H9 (cell line): ENCODE measurements at regions not wholly inside any gene's neighbourhood (a gene's known extent, or its start where the extent isn't known, plus 50 kb on each side); places are given as distances from the start of the nearest gene placed in this dataset.
A peak's percentile ranks its signal among the peaks of the same experiment; 100 is the strongest.

Experiments used
- DNase-seq: peaks from one replicate; pipeline ENCODE4 v3.0.0-alpha.2; 2017
- H2AFZ ChIP-seq: one replicate; pipeline ENCODE4 v1.6.1; 2013; ENCODE audit warnings: mild to moderate bottlenecking, low read length, control low read depth, moderate library complexity
- H2AK5ac ChIP-seq: 2 replicates; pipeline ENCODE4 v1.6.1; 2013; ENCODE audit warnings: low read length, control low read depth, mixed read lengths; ENCODE audit not compliant: insufficient read length
- H2BK120ac ChIP-seq: one replicate; pipeline ENCODE4 v1.6.1; 2013; ENCODE audit warnings: low read depth, mild to moderate bottlenecking, low read length, control low read depth, inconsistent platforms; ENCODE audit not compliant: poor library complexity, severe bottlenecking
- H2BK12ac ChIP-seq: 2 replicates; pipeline ENCODE4 v1.6.1; 2013; ENCODE audit warnings: low read length, control low read depth, mixed read lengths, low read depth; ENCODE audit not compliant: insufficient read length
- H2BK15ac ChIP-seq: 2 replicates; pipeline ENCODE4 v1.6.1; 2013; ENCODE audit warnings: low read depth, low read length, control low read depth
- H2BK20ac ChIP-seq: one replicate; pipeline ENCODE4 v1.6.1; 2013; ENCODE audit warnings: low read depth, mild to moderate bottlenecking, low read length, control low read depth, inconsistent platforms; ENCODE audit not compliant: poor library complexity, severe bottlenecking
- H2BK5ac ChIP-seq: 2 replicates; pipeline ENCODE4 v1.6.1; 2013; ENCODE audit warnings: low read length, control low read depth, mixed read lengths; ENCODE audit not compliant: insufficient read length
- H3K14ac ChIP-seq: 2 replicates; pipeline ENCODE4 v1.6.1; 2013; ENCODE audit warnings: low read length, control low read depth; ENCODE audit not compliant: insufficient read depth
- H3K18ac ChIP-seq: 2 replicates; pipeline ENCODE4 v1.6.1; 2013; ENCODE audit warnings: low read depth, mild to moderate bottlenecking, mixed read lengths, low read length, control low read depth; ENCODE audit not compliant: insufficient read length
- H3K23ac ChIP-seq: 2 replicates; pipeline ENCODE4 v1.6.1; 2013; ENCODE audit warnings: low read length, control low read depth, mixed read lengths, low read depth; ENCODE audit not compliant: insufficient read length
- H3K23me2 ChIP-seq: 2 replicates; pipeline ENCODE4 v1.6.1; 2013; ENCODE audit warnings: low read depth, mild to moderate bottlenecking, mixed read lengths, low read length, control low read depth; ENCODE audit not compliant: insufficient read length, poor library complexity, severe bottlenecking
- H3K27ac ChIP-seq: 2 replicates; pipeline ENCODE4 v1.5.1; 2013; ENCODE audit warnings: low read length, control low read depth, mixed read lengths, low read depth; ENCODE audit not compliant: insufficient read length
- H3K27me3 ChIP-seq: 2 replicates; pipeline ENCODE4 v1.6.1; 2013; ENCODE audit warnings: low read length, control low read depth, inconsistent platforms; ENCODE audit not compliant: insufficient read depth
- H3K4ac ChIP-seq: 2 replicates; pipeline ENCODE4 v1.6.1; 2013; ENCODE audit warnings: low read depth, mild to moderate bottlenecking, control low read depth, inconsistent platforms, low read length, moderate library complexity
- H3K4me1 ChIP-seq: 2 replicates; pipeline ENCODE4 v1.6.1; 2013; ENCODE audit warnings: low read length, control low read depth, inconsistent platforms; ENCODE audit not compliant: insufficient read depth
- H3K4me2 ChIP-seq: 2 replicates; pipeline ENCODE4 v1.6.1; 2013; ENCODE audit warnings: low read length, control low read depth, mixed read lengths; ENCODE audit not compliant: insufficient read length, insufficient read depth
- H3K56ac ChIP-seq: 2 replicates; pipeline ENCODE4 v1.6.1; 2013; ENCODE audit warnings: low read depth, mild to moderate bottlenecking, mixed read lengths, low read length, control low read depth; ENCODE audit not compliant: insufficient read length
- H3K79me1 ChIP-seq: 2 replicates; pipeline ENCODE4 v1.6.1; 2013; ENCODE audit warnings: low read depth, mild to moderate bottlenecking, moderate library complexity, low read length, control low read depth, inconsistent platforms; ENCODE audit not compliant: insufficient read depth, poor library complexity, severe bottlenecking
- H3K79me2 ChIP-seq: 2 replicates; pipeline ENCODE4 v1.6.1; 2013; ENCODE audit warnings: low read length, control low read depth, inconsistent platforms; ENCODE audit not compliant: insufficient read depth
- H3K9ac ChIP-seq: 2 replicates; pipeline ENCODE4 v1.6.1; 2013; ENCODE audit warnings: low read length, control low read depth, mixed read lengths; ENCODE audit not compliant: insufficient read length; ENCODE audit errors: extremely low read depth
- H3K9me3 ChIP-seq: one replicate; pipeline ENCODE4 v1.6.1; 2013; ENCODE audit warnings: low read depth, low read length, inconsistent platforms; ENCODE audit not compliant: control insufficient read depth
- H3T11ph ChIP-seq: one replicate; pipeline ENCODE4 v1.6.1; 2013; ENCODE audit warnings: mild to moderate bottlenecking, low read length, control low read depth, inconsistent platforms
- H4K20me1 ChIP-seq: one replicate; pipeline ENCODE4 v1.6.1; 2013; ENCODE audit not compliant: control insufficient read depth, insufficient read length, insufficient read depth
- H4K5ac ChIP-seq: 2 replicates; pipeline ENCODE4 v1.6.1; 2013; ENCODE audit warnings: low read depth, mild to moderate bottlenecking, mixed read lengths, low read length, control low read depth; ENCODE audit not compliant: insufficient read length
- H4K8ac ChIP-seq: replicated peaks from 2 replicates; pipeline ENCODE4 v1.6.1; 2013; ENCODE audit warnings: low read length, control low read depth, mixed read lengths, low read depth; ENCODE audit not compliant: insufficient read length
- H4K91ac ChIP-seq: 2 replicates; pipeline ENCODE4 v1.6.1; 2013; ENCODE audit warnings: low read depth, mild to moderate bottlenecking, moderate library complexity, mixed read lengths, low read length, control low read depth; ENCODE audit not compliant: insufficient read length
- H3K27ac Mint-ChIP-seq, 3 experiments: 2 replicates in 2 of 3; 3 replicates in 1 of 3; pipeline ENCODE4 v1.8.0; 2020 to 2021; ENCODE audit warnings: mixed read lengths in 3 of 3, mild to moderate bottlenecking in 1 of 3, moderate library complexity in 1 of 3
- H3K27me3 Mint-ChIP-seq: 2 replicates; pipeline ENCODE4 v1.8.0; 2021; ENCODE audit warnings: low read depth, mild to moderate bottlenecking, moderate library complexity, mixed read lengths
- H3K36me3 Mint-ChIP-seq, 3 experiments: 2 replicates in 2 of 3; 3 replicates in 1 of 3; pipeline ENCODE4 v1.8.0; 2020 to 2021; ENCODE audit warnings: low read depth in 3 of 3, mixed read lengths in 3 of 3; ENCODE audit not compliant: insufficient read depth in 1 of 3
- H3K4me1 Mint-ChIP-seq, 2 experiments: 2 replicates each; pipeline ENCODE4 v1.8.0; 2020; ENCODE audit warnings: mixed read lengths in 2 of 2
- H3K4me3 Mint-ChIP-seq, 2 experiments: 2 replicates in 1 of 2; 3 replicates in 1 of 2; pipeline ENCODE4 v1.8.0; 2020 to 2021; ENCODE audit warnings: mild to moderate bottlenecking in 2 of 2, mixed read lengths in 2 of 2, moderate library complexity in 1 of 2
- H3K9me3 Mint-ChIP-seq, 2 experiments: 2 replicates in 1 of 2; 3 replicates in 1 of 2; pipeline ENCODE4 v1.8.0; 2020; ENCODE audit warnings: mild to moderate bottlenecking in 2 of 2, mixed read lengths in 2 of 2, moderate library complexity in 1 of 2
- WGBS: extraction: QIAGEN DNeasy Blood & Tissue Kit; methylation state at CpG from one replicate; pipeline ENCODE4 v1.1.7; 2013; ENCODE audit warnings: missing lambda C conversion rate, low lambda C conversion rate, mixed read lengths; ENCODE audit not compliant: insufficient read length; ENCODE audit errors: extremely low coverage; 5-methylcytosine and 5-hydroxymethylcytosine counted together
- TF ChIP-seq, protein P1 (sequence below): fragments of 200-600 bp; sonication (generic); conservative IDR thresholded peaks from 3 replicates; pipeline ENCODE4 v1.8.0; 2021; ENCODE audit warnings: antibody characterized with exemption, mild to moderate bottlenecking

DNA sequence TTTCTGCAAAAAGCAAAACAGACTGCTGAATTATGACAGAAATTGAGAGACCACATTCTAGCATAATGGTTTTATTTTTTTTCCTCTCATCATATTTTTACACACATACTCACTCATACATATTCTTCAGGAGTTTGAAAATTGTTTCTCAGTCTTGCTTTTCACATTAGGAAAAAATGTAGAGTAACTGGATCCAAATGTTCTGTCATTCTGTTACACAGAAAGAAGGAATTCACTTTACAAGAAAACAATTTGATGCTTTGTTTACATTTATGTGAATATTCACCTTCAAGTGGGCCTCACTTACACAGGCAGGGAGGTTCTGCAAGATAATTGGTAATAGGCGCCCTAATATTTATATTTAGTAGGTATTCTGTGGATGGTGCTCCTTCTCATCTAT, 82.0 kb downstream of the ARL4A start:
- Mint-ChIP-seq H3K4me3 (no peak overlapping the region), H3K4me1 (peaks cover 40 to 53% of the 10 kb centered on the region in 2 experiments), H3K27me3 (no peaks in the 10 kb centered on the region), H3K36me3 (peaks cover 9 to 11% (median 9%) of the 10 kb centered on the region in 3 experiments; a peak in 6 of 7 replicates), H3K27ac (0 out of 7 replicates have a peak overlapping the region, but pooled peaks of 1 of the 3 experiments have one; percentile 22), H3K9me3 (peaks cover 13 to 14% of the 10 kb centered on the region in 2 experiments; a peak in 4 of 5 replicates)
- no peak overlapping the region for H3K56ac ChIP-seq
- H3K4me1 ChIP-seq = peaks cover 6% of the 10 kb centered on the region; the same call in 1 of the 2 replicates
- TF ChIP-seq, protein P1, sequence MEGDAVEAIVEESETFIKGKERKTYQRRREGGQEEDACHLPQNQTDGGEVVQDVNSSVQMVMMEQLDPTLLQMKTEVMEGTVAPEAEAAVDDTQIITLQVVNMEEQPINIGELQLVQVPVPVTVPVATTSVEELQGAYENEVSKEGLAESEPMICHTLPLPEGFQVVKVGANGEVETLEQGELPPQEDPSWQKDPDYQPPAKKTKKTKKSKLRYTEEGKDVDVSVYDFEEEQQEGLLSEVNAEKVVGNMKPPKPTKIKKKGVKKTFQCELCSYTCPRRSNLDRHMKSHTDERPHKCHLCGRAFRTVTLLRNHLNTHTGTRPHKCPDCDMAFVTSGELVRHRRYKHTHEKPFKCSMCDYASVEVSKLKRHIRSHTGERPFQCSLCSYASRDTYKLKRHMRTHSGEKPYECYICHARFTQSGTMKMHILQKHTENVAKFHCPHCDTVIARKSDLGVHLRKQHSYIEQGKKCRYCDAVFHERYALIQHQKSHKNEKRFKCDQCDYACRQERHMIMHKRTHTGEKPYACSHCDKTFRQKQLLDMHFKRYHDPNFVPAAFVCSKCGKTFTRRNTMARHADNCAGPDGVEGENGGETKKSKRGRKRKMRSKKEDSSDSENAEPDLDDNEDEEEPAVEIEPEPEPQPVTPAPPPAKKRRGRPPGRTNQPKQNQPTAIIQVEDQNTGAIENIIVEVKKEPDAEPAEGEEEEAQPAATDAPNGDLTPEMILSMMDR = no peak
- H3K79me2 ChIP-seq = no peaks in the 10 kb centered on the region
- no peak overlapping the region for H2BK20ac ChIP-seq
- H3K27me3 ChIP-seq = no peaks in the 10 kb centered on the region
- no peak overlapping the region for H4K5ac ChIP-seq
- no peak overlapping the region for H3K9ac ChIP-seq
- no peak overlapping the region for H2BK120ac ChIP-seq
- H4K20me1 ChIP-seq = no peaks in the 10 kb centered on the region
- no peaks in the 10 kb centered on the region for H3K79me1 ChIP-seq
- no peak overlapping the region for H4K8ac ChIP-seq
- H3K4ac ChIP-seq = no peak overlapping the region
- H2AK5ac ChIP-seq = no peak overlapping the region
- no peak overlapping the region for H2BK5ac ChIP-seq
- no peak overlapping the region for H2BK12ac ChIP-seq
- no peak for DNase-seq
- no peak overlapping the region for H4K91ac ChIP-seq
- H2AFZ ChIP-seq = no peak overlapping the region
- H2BK15ac ChIP-seq = no peak overlapping the region
- H3K23ac ChIP-seq = no peak overlapping the region
- H3K14ac ChIP-seq = no peak overlapping the region
- no peaks in the 10 kb centered on the region for H3K23me2 ChIP-seq
- no peak overlapping the region for H3T11ph ChIP-seq
- no peak overlapping the region for H3K18ac ChIP-seq
- H3K4me2 ChIP-seq = no peak overlapping the region
- WGBS = no CpG with 5 or more reads among the region's 1 CpG
- no peak overlapping the region for H3K27ac ChIP-seq
- H3K9me3 ChIP-seq = no peaks in the 10 kb centered on the region
